ENCODE measurements at regions not wholly inside any gene's neighbourhood (a gene's known extent, or its start where the extent isn't known, plus 50 kb on each side); places are given as distances from the start of the nearest gene placed in this dataset.
"Not testable (repeated sequence)": the region's sequence is repeated elsewhere in the genome, so short reads cannot be mapped to it uniquely, and the experiment has no call there.

DNA sequence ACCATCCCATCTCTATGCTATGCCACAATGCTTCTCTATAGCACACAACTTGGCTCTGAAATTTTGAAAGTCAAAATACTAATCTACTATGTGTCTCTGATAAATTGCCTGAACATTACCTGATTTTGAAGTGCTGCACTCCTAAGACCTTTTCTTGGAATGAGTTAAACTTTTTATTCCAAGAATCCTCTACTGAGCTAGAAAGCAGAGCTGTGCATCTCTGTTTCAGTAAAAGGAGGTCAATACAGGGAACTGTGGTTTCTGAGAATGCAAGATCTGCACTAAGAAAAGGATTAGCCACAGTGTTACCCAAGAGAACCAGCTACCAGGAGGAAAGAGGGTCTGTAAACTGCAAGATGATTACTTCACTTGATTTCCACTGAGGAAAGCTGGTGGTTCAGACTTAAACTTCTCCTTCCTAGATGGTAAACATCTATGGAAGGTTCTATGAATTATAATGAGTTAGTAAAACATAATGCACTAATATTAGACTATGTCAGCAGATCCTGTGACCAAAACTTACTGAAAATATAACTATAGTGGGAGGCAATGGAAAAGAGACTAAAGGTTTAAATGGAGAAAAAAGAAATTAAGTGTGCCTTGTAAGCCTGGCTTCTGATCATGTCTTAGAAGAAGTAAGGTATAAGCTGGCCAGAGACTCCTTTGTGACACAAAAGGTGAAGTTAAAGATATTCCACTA is 588.0 kb upstream of the DEFB115 start:
- not testable (repeated sequence) for DNase-seq (ENCODE audit: low spot score)

DNA sequence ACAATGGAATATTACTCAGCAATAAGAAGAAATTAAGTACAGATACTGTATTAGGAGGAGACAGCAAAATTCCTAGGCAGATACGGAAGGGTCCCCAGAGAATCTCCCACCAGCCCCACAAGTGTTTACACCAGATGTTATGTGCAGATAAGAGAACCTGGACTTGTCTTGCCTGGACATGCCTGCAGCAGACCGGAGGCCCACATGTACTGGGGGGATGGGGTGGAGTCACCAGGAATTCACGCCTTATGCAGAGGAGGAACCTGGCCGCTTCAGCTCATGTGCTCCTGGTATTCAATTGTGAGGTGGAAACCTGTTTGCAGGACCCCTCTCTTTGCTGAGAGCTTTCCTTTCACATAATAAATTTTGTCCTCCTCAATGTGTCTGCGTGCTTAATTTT is 586.3 kb upstream of the DEFB115 start:
- DNase-seq (ENCODE audit: low spot score), result not testable (repeated sequence)

DNA sequence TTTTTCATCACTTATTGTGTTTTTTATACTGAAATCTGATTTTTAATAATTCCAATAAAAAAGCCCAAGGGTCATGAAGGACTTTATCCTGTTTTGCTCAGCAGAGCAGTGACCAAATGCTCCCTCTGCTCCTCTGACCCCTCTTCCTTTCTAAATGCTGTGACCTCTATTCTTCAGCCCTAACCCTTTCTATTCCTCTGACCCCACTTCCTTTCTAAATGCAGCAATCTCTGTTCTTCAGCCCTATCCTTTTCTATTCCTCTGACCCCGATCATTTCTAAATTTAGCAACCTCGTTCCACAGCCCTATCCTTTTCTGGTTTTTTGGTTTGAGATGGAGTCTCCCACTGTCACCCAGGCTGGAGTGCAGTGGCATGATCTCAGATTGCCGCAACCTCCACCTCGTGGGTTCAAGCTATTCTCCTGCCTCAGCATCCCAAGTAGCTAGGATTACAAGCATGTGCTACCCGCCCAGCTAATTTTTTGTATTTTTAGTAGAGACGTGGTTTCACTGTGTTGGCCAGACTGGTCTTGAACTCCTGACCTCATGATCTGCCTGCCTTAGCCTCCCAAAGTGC is 581.4 kb upstream of the DEFB115 start:
- DNase-seq (ENCODE audit: low spot score), result not testable (repeated sequence)

DNA sequence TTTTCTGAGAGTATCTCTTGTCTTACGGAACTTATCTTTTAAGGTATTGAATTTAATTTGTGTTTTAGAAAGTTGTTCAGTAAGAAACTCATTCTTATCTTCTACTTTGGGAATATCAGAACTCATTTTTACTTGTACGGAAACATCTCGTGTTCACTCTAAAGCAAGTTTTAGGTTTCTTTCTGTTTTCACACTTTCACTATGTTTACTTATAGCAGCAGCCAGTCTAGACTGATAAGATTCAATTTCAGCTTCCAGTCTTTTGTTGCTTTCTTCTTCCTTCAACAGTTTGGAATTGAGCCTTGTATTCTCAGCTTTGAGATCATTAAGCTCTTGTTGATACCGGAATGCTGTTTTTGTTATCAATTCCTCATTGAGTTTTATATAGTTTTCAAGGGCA is 575.2 kb upstream of the DEFB115 start:
- not testable (repeated sequence) for DNase-seq (ENCODE audit: low spot score)

DNA sequence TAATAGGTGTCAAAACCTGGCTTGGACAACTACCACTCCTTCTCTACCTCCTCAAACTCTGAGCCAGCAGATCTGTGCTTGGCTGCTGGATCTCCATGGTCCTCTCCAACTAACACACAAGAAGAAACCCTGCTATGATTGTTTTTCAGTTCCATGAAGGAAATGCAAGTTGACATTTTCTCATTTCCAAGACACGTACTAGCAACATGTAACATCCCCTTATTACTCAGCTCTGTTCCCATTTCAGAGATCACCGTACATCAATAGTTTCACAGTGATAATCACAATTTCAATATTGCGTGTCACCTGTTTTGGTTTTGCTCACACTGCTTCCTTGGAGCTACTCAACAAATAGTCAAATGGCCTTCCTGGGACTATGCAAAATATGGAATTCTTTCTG is 544.6 kb upstream of the DEFB115 start:
- DNase-seq (ENCODE audit: low spot score), result not testable (repeated sequence)

DNA sequence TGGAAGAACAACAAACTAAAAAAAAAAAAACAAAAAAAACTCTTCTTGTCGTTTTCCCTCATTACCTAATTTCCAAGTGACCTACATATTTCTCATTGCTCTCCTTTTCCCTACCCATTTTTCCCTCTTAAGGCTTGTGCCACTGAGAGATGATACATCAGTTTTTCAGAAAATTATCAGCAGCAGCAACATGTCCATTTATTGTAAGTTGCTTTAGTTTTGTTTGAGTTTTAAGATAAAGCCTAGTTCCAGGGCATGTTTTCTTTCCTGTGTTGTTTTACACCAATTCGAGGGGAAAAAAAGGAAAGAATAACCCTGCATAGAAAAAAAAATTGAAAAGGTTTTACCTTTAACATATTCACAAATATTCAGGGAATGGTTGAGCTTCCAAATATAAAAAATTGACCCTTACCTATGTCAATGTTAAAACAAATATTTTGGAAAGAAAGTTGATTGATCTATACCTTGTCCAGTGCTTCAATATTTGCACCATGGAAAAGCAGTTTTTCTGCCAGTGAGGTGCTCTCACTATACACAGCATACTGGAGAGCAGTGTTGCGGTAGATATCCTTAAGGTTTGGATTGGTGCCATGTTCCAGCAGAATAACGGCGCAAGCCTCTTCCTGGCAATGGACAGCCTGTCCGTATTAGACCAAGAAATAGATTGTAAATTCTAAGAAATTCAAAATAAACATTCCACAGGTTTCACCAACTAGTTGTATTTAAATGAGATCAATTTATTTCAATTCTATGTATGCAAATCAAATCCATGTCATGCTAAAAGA is 537.9 kb upstream of the DEFB115 start:
- DNase-seq (ENCODE audit: low spot score), result peak; percentile 6

DNA sequence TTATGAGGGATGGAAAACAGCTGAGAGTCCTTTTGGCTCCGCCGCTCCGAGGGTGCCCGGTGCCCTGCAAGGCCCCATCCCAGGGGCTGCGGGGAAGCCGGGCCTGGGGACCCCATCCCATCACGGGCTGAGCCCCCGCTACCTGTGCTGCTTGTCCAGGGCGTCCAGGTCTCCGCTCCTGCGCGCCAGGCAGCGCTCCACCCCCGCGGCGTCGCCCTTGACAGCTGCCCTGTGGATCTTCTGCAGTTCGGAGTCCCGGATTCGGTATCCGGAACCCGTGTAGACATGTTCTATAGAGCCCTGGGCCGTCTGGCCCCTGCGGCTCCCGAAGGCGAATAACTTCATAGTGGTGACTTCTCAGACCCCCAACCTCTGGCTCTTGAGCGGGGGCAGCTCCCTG is 534.0 kb upstream of the DEFB115 start:
- not testable (repeated sequence) for DNase-seq (ENCODE audit: low spot score)

DNA sequence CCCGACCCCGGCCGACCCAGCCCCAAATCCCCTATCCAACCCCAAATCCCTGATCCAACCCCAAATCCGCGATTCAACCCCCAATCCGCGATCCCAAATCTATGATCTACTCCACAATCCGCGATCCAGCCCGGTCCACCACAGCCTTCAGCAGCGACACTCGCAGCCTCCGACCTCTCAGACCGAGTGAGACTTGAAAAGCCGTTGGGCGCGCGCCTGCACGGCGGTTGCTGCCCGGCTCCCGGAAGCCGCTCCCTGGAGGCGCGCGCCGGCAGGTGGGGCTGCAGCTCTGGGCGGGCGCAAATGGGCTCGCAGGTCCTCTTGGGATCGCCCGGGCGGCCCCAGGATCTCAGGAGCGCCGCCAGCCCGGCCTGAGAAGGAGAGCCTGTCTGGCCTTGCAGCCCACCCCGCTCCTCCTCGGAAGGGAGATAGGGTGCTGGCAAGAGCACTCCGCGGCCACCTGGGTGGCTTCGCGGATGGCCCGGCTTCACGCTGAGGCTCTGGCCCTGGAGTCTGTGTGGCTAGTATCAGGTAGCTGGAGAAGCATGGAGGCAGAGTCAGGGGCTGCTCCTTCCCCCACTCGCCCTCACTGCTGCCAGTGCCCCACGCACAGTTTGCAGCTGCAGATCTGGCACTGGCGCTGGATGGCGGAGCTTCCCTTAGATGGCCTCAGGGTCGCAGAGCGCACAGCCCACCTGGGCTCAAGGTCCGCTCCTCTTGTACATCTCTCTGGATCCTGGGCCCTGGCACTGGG is 533.4 kb upstream of the DEFB115 start:
- peak; percentile 38 for DNase-seq (ENCODE audit: low spot score)

DNA sequence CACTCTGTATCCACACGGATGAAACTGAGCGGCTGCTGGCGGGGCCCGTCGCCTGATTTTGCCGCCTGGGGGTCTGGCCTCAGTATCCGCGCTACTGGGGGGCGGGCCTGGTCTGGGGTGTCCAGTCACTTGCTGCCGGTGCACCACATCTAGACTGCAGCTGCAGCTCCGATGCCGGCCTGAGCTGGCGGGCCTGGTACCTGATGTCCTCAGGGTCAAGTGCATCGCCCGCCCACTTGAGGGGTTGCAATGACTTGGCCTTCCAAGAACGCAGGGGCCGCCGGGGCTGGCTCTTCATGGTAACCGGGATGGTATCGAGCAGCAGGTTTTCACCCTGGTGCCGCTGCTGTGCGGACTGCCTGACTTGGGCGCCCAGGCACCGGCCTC is 532.8 kb upstream of the DEFB115 start:
- not testable (repeated sequence) for DNase-seq (ENCODE audit: low spot score)

DNA sequence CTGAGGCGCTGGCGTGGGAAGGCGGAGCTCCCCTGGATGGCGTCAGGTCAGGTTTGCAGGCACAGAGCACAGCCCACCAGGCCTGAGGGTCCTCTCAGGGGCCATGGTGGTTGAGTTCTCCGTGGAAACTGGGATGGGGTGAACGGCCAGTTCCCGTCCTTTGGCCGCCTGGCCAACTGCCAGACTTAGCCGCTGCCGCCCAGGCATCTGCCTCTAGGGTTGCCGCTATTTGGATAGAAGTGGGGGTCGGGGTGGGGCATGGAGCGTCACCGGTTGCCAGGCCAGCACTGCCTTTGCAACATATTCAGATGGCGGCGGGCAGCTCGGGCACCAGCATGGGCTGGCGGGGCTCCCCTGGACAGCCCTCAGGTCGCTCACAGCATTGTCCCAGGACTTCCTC is 532.3 kb upstream of the DEFB115 start:
- DNase-seq (ENCODE audit: low spot score), result not testable (repeated sequence)

DNA sequence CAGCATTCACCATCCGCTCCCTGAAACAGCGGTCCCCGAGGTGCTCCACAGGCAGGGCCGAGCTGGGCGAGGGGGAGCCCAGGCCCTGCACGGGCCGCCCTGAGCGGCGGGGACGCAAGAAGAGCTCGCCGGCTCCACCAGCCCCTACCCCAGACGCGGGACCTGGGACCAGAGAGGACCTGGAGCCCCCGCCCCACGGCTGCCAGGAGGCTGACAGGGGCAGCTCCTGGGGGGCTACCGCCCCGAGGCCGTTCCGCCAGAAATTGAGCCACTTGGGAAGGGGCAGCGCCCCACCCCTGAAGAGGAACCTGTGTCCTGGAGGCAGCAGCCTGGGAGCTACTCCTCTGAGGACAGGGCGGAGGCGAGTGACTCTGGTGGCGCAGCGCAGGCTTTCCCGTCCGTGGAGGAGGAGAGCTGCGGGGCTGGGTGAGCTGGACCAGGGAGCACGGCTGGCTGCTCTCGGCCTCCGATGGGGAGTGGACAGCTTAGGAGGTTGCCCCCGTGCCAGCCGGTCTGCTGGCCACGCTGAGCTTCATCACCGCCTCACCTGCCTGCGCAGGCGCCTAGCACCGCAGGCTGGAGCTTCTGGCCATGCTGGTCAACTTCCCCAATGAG is 529.1 kb upstream of the DEFB115 start:
- DNase-seq (ENCODE audit: low spot score), result not testable (repeated sequence)
